ENCODE measurements at regions not wholly inside any gene's neighbourhood (a gene's known extent, or its start where the extent isn't known, plus 50 kb on each side); places are given as distances from the start of the nearest gene placed in this dataset.

DNA sequence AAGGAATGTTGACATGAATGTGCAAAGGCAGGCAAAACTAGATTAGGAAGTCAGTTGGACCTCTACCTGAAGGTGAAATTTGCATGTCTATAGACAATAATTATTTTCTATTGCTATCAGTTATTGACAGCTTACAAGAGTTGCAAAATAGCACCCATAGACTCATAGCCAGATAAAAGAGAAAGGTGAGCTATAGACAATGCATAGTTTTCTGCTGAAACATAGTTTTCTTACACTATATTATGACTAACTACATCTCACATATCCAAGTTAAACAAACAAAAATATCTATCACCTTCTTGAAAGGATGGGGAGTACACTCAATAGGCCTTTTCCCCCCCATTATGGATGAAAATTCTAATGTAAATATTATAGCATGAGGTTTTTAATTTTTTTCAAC is 305.0 kb downstream of the PTH2R start:
- no peak for TF ChIP-seq HDGF (IDR thresholded peaks at IDR 0.05; ENCODE audit: borderline replicate concordance)
- TF ChIP-seq BHLHE40 (IDR thresholded peaks at IDR 0.05; ENCODE audit: borderline replicate concordance), result no peak
- no peak for TF ChIP-seq ZNF384 (IDR thresholded peaks at IDR 0.05)
- TF ChIP-seq L3MBTL2 (conservative IDR thresholded peaks at IDR 0.05), result no peak
- TF ChIP-seq SP1 (IDR thresholded peaks at IDR 0.05), result no peak
- TF ChIP-seq FOXA1 (IDR thresholded peaks at IDR 0.05), result no peak
- TF ChIP-seq NFRKB (IDR thresholded peaks at IDR 0.05), result no peak
- TF ChIP-seq ARNT (IDR thresholded peaks at IDR 0.05), result no peak
- no peak for TF ChIP-seq ELF4 (IDR thresholded peaks at IDR 0.05)
- TF ChIP-seq SUZ12 (IDR thresholded peaks at IDR 0.05), result no peak
- TF ChIP-seq TARDBP (IDR thresholded peaks at IDR 0.05), result no peak
